ENCODE measurements at regions not wholly inside any gene's neighbourhood (a gene's known extent, or its start where the extent isn't known, plus 50 kb on each side); places are given as distances from the start of the nearest gene placed in this dataset.

DNA sequence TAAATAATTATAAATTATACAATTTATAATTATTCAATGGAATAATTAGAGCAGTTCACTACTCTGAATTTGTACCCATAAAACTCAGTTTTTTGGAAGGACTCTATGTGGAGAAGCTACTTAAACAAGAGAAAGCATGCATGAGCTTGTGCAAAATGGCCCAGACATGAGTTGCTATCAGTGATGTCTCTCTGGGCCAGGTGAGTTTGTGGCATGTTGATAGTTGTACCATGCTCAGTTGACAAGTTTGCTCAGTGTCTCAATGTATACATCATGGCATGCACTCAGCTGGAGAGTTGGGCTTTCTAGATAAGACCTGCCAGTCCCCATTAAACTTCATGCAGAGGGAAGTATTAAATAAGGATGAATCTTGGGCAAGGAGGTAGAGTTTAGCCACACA lies 153.8 kb upstream of the TACR1 start:
- no peaks in the 10 kb centered on the region for H3K36me3 Mint-ChIP-seq (ENCODE audit: insufficient read depth, unreplicated experiment)
- CTCF ChIA-PET = no interaction called here
- no peaks in the 10 kb centered on the region for H3K4me1 Mint-ChIP-seq (ENCODE audit: low read depth, unreplicated experiment)
- peaks cover 16% of the 10 kb centered on the region for H3K27me3 Mint-ChIP-seq (ENCODE audit: unreplicated experiment)
- no peak for DNase-seq
- TF ChIP-seq, protein P1, sequence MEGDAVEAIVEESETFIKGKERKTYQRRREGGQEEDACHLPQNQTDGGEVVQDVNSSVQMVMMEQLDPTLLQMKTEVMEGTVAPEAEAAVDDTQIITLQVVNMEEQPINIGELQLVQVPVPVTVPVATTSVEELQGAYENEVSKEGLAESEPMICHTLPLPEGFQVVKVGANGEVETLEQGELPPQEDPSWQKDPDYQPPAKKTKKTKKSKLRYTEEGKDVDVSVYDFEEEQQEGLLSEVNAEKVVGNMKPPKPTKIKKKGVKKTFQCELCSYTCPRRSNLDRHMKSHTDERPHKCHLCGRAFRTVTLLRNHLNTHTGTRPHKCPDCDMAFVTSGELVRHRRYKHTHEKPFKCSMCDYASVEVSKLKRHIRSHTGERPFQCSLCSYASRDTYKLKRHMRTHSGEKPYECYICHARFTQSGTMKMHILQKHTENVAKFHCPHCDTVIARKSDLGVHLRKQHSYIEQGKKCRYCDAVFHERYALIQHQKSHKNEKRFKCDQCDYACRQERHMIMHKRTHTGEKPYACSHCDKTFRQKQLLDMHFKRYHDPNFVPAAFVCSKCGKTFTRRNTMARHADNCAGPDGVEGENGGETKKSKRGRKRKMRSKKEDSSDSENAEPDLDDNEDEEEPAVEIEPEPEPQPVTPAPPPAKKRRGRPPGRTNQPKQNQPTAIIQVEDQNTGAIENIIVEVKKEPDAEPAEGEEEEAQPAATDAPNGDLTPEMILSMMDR (IDR thresholded peaks at IDR 0.05; ENCODE audit: unreplicated experiment) = no peak
- BruUV-seq (replicated peaks) = no TSS peak
- H3K4me3 Mint-ChIP-seq (ENCODE audit: low read depth, unreplicated experiment) = no peak overlapping the region
- H3K9me3 Mint-ChIP-seq (ENCODE audit: low read depth, unreplicated experiment) = no peaks in the 10 kb centered on the region
- intact Hi-C loops (cut with micrococcal nuclease; ENCODE audit: unreplicated experiment) = no loop called here
- H3K27ac Mint-ChIP-seq (ENCODE audit: unreplicated experiment) = no peak overlapping the region

GRCh38 chr2:75348307-75348706 lies 149.0 kb upstream of the TACR1 start:
- H3K27me3 Mint-ChIP-seq (ENCODE audit: unreplicated experiment) = no peaks in the 10 kb centered on the region
- no TSS peak for BruUV-seq (replicated peaks)
- H3K27ac Mint-ChIP-seq (ENCODE audit: unreplicated experiment) = no peak overlapping the region
- no peaks in the 10 kb centered on the region for H3K4me1 Mint-ChIP-seq (ENCODE audit: low read depth, unreplicated experiment)
- H3K4me3 Mint-ChIP-seq (ENCODE audit: low read depth, unreplicated experiment) = no peak overlapping the region
- intact Hi-C loops (cut with micrococcal nuclease; ENCODE audit: unreplicated experiment) = no loop called here
- CTCF ChIA-PET = no interaction called here
- H3K9me3 Mint-ChIP-seq (ENCODE audit: low read depth, unreplicated experiment) = no peaks in the 10 kb centered on the region
- no peak for DNase-seq
- H3K36me3 Mint-ChIP-seq (ENCODE audit: insufficient read depth, unreplicated experiment) = no peaks in the 10 kb centered on the region
- TF ChIP-seq, protein P1 (IDR thresholded peaks at IDR 0.05; ENCODE audit: unreplicated experiment) = no peak

GRCh38 chr2:75344146-75344545 lies 144.8 kb upstream of the TACR1 start:
- BruUV-seq (replicated peaks) = no TSS peak
- no peak for DNase-seq
- no peaks in the 10 kb centered on the region for H3K4me1 Mint-ChIP-seq (ENCODE audit: low read depth, unreplicated experiment)
- TF ChIP-seq, protein P1 (IDR thresholded peaks at IDR 0.05; ENCODE audit: unreplicated experiment) = no peak
- intact Hi-C loops (cut with micrococcal nuclease; ENCODE audit: unreplicated experiment) = no loop called here
- CTCF ChIA-PET = no interaction called here
- no peaks in the 10 kb centered on the region for H3K36me3 Mint-ChIP-seq (ENCODE audit: insufficient read depth, unreplicated experiment)
- H3K4me3 Mint-ChIP-seq (ENCODE audit: low read depth, unreplicated experiment) = no peak overlapping the region
- no peak overlapping the region for H3K27ac Mint-ChIP-seq (ENCODE audit: unreplicated experiment)
- no peaks in the 10 kb centered on the region for H3K9me3 Mint-ChIP-seq (ENCODE audit: low read depth, unreplicated experiment)
- no peaks in the 10 kb centered on the region for H3K27me3 Mint-ChIP-seq (ENCODE audit: unreplicated experiment)

- DNase-seq = no peak
- no peak overlapping the region for H3K4me3 Mint-ChIP-seq (ENCODE audit: low read depth, unreplicated experiment)
- no peaks in the 10 kb centered on the region for H3K4me1 Mint-ChIP-seq (ENCODE audit: low read depth, unreplicated experiment)
- BruUV-seq (replicated peaks) = no TSS peak
- H3K36me3 Mint-ChIP-seq (ENCODE audit: insufficient read depth, unreplicated experiment) = no peaks in the 10 kb centered on the region
- CTCF ChIA-PET = no interaction called here
- H3K9me3 Mint-ChIP-seq (ENCODE audit: low read depth, unreplicated experiment) = no peaks in the 10 kb centered on the region
- H3K27ac Mint-ChIP-seq (ENCODE audit: unreplicated experiment) = no peak overlapping the region
- H3K27me3 Mint-ChIP-seq (ENCODE audit: unreplicated experiment) = no peaks in the 10 kb centered on the region
- intact Hi-C loops (cut with micrococcal nuclease; ENCODE audit: unreplicated experiment) = no loop called here
- TF ChIP-seq, protein P1 (IDR thresholded peaks at IDR 0.05; ENCODE audit: unreplicated experiment) = no peak
These were observed 143.3 kb upstream of the TACR1 start for GRCh38 chr2:75342504-75343175.

All from Calu3 (cell line).